HCT116 (cell line): ENCODE measurements at regions not wholly inside any gene's neighbourhood (a gene's known extent, or its start where the extent isn't known, plus 50 kb on each side); places are given as distances from the start of the nearest gene placed in this dataset.

Experiments used
- ATAC-seq: fragments of 200-7000 bp; cut with Tn5 transposase; 2 replicates; pipeline ENCODE4 v1.9.1; 2020; ENCODE audit warnings: mild to moderate bottlenecking, moderate library complexity
- BruUV-seq: library from RNA; stranded (reverse); fragments of 400-500 nt; replicated peaks from 2 replicates; lab custom pipeline; 2021; lab: Mats Ljungman, UMichigan
- CTCF ChIA-PET: fragments of 300-600 bp; sonication (Branson Sonifier 250); formaldehyde crosslinking; loops from one replicate; lab custom pipeline; 2021; ENCODE audit warnings: antibody characterized with exemption; lab: Charles Lee
- POLR2A ChIA-PET: fragments of 300-600, 350-600 bp; sonication (Branson Sonifier 250); formaldehyde crosslinking; loops from one replicate; lab custom pipeline; 2021; ENCODE audit warnings: antibody characterized with exemption; lab: Charles Lee
- RAD21 ChIA-PET, 2 experiments: fragments of 300-600 bp; sonication (Branson Sonifier 250); formaldehyde crosslinking; loops; one replicate each; lab custom pipeline; 2023; ENCODE audit warnings: low total read pairs in 2 of 2; ENCODE audit not compliant: uncharacterized antibody in 2 of 2, unreplicated experiment in 2 of 2, low non-redundant PET in 1 of 2; lab: Charles Lee
- DNase-seq: peaks from one replicate; pipeline ENCODE4 v3.0.0-alpha.2; 2010; ENCODE audit warnings: low read depth, low spot score
- H2AFZ ChIP-seq: fragments of 200-600 bp; shearing (Covaris generic), sonication (generic); 2 replicates; pipeline ENCODE4 v1.6.1; 2017; ENCODE audit warnings: low read depth, mixed run types, mixed read lengths, antibody characterized with exemption, low read length; ENCODE audit not compliant: poor library complexity, severe bottlenecking
- H3K27ac ChIP-seq: 2 replicates; pipeline ENCODE4 v1.5.1; 2012; ENCODE audit warnings: low read depth, low read length
- H3K27me3 ChIP-seq: fragments of 200-600 bp; sonication (generic); 2 replicates; pipeline ENCODE4 v1.6.1; 2016; ENCODE audit warnings: mixed run types, low read length, mixed read lengths; ENCODE audit not compliant: insufficient read depth
- H3K36me3 ChIP-seq, 2 experiments: fragments of 200-500 bp in 1 of 2; fragments of 200-600 bp in 1 of 2; sonication (Bioruptor generic) in 1 of 2; sonication (generic) in 1 of 2; 2 replicates each; pipeline versions ENCODE4 v1.5.1 to v1.6.1; 2014 to 2016; ENCODE audit warnings: low read length in 2 of 2, inconsistent platforms in 1 of 2, mixed read lengths in 1 of 2, mixed run types in 1 of 2; ENCODE audit not compliant: insufficient read depth in 2 of 2, control insufficient read depth in 1 of 2
- H3K4me1 ChIP-seq, 2 experiments: fragments of 200-600 bp in 1 of 2; sonication (generic) in 1 of 2; 2 replicates each; pipeline versions ENCODE4 v1.5.1 to v1.6.1; 2012 to 2017; ENCODE audit warnings: low read length in 2 of 2, inconsistent platforms in 1 of 2, mild to moderate bottlenecking in 1 of 2, mixed read lengths in 1 of 2, mixed run types in 1 of 2, moderate library complexity in 1 of 2; ENCODE audit not compliant: insufficient read depth in 2 of 2, control insufficient read depth in 1 of 2
- H3K4me2 ChIP-seq: fragments of 200-600 bp; sonication (generic); 2 replicates; pipeline ENCODE4 v1.6.1; 2017; ENCODE audit warnings: mixed run types, low read length, mixed read lengths
- H3K4me3 ChIP-seq, 2 experiments: fragments of 200-600 bp in 1 of 2; sonication (generic) in 1 of 2; replicated peaks in 1 of 2; 2 replicates each; pipeline ENCODE4 v1.5.1; 2011 to 2016; ENCODE audit warnings: low read length in 2 of 2, control low read depth in 1 of 2, low read depth in 1 of 2, mild to moderate bottlenecking in 1 of 2, mixed read lengths in 1 of 2, mixed run types in 1 of 2
- H3K79me2 ChIP-seq: fragments of 200-600 bp; sonication (generic); 2 replicates; pipeline ENCODE4 v1.6.1; 2017; ENCODE audit warnings: mild to moderate bottlenecking, mixed run types, low read length, moderate library complexity, mixed read lengths; ENCODE audit not compliant: insufficient read depth
- H3K9ac ChIP-seq: fragments of 200-600 bp; sonication (generic); 2 replicates; pipeline ENCODE4 v1.6.1; 2016; ENCODE audit warnings: low read length, mixed read lengths
- H3K9me2 ChIP-seq: fragments of 200-600 bp; sonication (generic), shearing (Covaris generic); 2 replicates; pipeline ENCODE4 v1.6.1; 2017; ENCODE audit warnings: mixed run types, mild to moderate bottlenecking, moderate library complexity; ENCODE audit not compliant: insufficient read depth
- H3K9me3 ChIP-seq, 2 experiments: fragments of 200-500 bp in 1 of 2; fragments of 200-600 bp in 1 of 2; sonication (Bioruptor generic) in 1 of 2; sonication (generic) in 1 of 2; 2 replicates each; pipeline ENCODE4 v1.6.1; 2014 to 2017; ENCODE audit warnings: low read length in 2 of 2, mixed read lengths in 2 of 2, inconsistent platforms in 1 of 2, low read depth in 1 of 2, mild to moderate bottlenecking in 1 of 2, mixed run types in 1 of 2, moderate library complexity in 1 of 2; ENCODE audit not compliant: control insufficient read depth in 1 of 2, insufficient read depth in 1 of 2
- H4K20me1 ChIP-seq: fragments of 200-600 bp; sonication (generic), shearing (Covaris generic); 2 replicates; pipeline ENCODE4 v1.6.1; 2017; ENCODE audit warnings: mixed run types, mild to moderate bottlenecking, moderate library complexity; ENCODE audit not compliant: insufficient read depth
- CBX3 ChIP-seq: IDR thresholded peaks from 2 replicates; pipeline ENCODE4 v1.6.1; 2012; ENCODE audit warnings: low read depth
- CTCF ChIP-seq, 3 experiments: fragments of 200-600 bp in 1 of 3; sonication (generic) in 1 of 3; IDR thresholded peaks in 2 of 3; conservative IDR thresholded peaks in 1 of 3; 2 replicates each; pipeline ENCODE4 v1.5.1; 2012 to 2017; ENCODE audit warnings: low read depth in 2 of 3, low read length in 2 of 3, antibody characterized with exemption in 1 of 3, borderline replicate concordance in 1 of 3, control low read depth in 1 of 3, mild to moderate bottlenecking in 1 of 3, mixed read lengths in 1 of 3, mixed run types in 1 of 3, moderate library complexity in 1 of 3; ENCODE audit not compliant: insufficient read depth in 1 of 3
- EGR1 ChIP-seq: IDR thresholded peaks from 2 replicates; pipeline ENCODE4 v1.6.1; 2012; ENCODE audit warnings: low read depth
- ELF1 ChIP-seq: IDR thresholded peaks from 2 replicates; pipeline ENCODE4 v1.6.1; 2012; ENCODE audit warnings: low read depth, borderline replicate concordance
- EZH2 ChIP-seq: fragments of 200-600 bp; sonication (generic); IDR thresholded peaks from 2 replicates; pipeline ENCODE4 v1.6.1; 2017; ENCODE audit warnings: antibody characterized with exemption, mixed run types
- EZH2phosphoT487 ChIP-seq: fragments of 200-600 bp; IDR thresholded peaks from 2 replicates; pipeline ENCODE4 v1.6.1; 2018; ENCODE audit warnings: antibody characterized with exemption, borderline replicate concordance
- FOSL1 ChIP-seq: IDR thresholded peaks from 2 replicates; pipeline ENCODE4 v1.6.1; 2012; ENCODE audit warnings: low read depth
- JUND ChIP-seq: IDR thresholded peaks from 2 replicates; pipeline ENCODE4 v1.6.1; 2012
- POLR2A ChIP-seq: IDR thresholded peaks from 2 replicates; pipeline ENCODE4 v1.7.0; 2011; ENCODE audit warnings: borderline replicate concordance; ENCODE audit not compliant: insufficient read depth, insufficient read length; ENCODE audit errors: extremely low read depth
- POLR2AphosphoS5 ChIP-seq: IDR thresholded peaks from 2 replicates; pipeline ENCODE4 v1.6.1; 2011; ENCODE audit warnings: mild to moderate bottlenecking, low read depth, low read length, moderate library complexity
- RAD21 ChIP-seq: IDR thresholded peaks from 2 replicates; pipeline ENCODE4 v1.6.1; 2012; ENCODE audit warnings: low read depth, mild to moderate bottlenecking
- REST ChIP-seq: IDR thresholded peaks from 2 replicates; pipeline ENCODE4 v1.6.1; 2012; ENCODE audit warnings: low read depth
- SIN3A ChIP-seq: IDR thresholded peaks from 2 replicates; pipeline ENCODE4 v1.6.1; 2012; ENCODE audit warnings: low read depth
- SP1 ChIP-seq: IDR thresholded peaks from 2 replicates; pipeline ENCODE4 v1.6.1; 2012; ENCODE audit warnings: low read depth
- TCF7L2 ChIP-seq: IDR thresholded peaks from 2 replicates; pipeline ENCODE4 v1.7.0; 2011; ENCODE audit warnings: borderline replicate concordance, inconsistent platforms; ENCODE audit not compliant: insufficient read depth, insufficient read length; ENCODE audit errors: extremely low read depth
- intact Hi-C: fragments of 100-400 bp; cut with micrococcal nuclease; formaldehyde crosslinking; loops from 2 replicates; pipeline ENCODE4 v1.10.0; 2022
- TF ChIP-seq, protein P1 (sequence below): IDR thresholded peaks from 2 replicates; pipeline ENCODE4 v1.6.1; 2012

- DNase-seq (no peak), ATAC-seq (no peak)
- Histone ChIP-seq H3K79me2 (no peaks in the 10 kb centered on the region), H4K20me1 (no peaks in the 10 kb centered on the region), H2AFZ (no peak overlapping the region), H3K9me3 (no peaks in the 10 kb centered on the region), H3K36me3 (no peaks in the 10 kb centered on the region), H3K9ac (no peak overlapping the region), H3K27ac (no peak overlapping the region), H3K9me2 (no peaks in the 10 kb centered on the region), H3K4me2 (no peak overlapping the region), H3K4me3 (no peak overlapping the region), H3K27me3 (no peaks in the 10 kb centered on the region), H3K4me1 (no peaks in the 10 kb centered on the region)
- ChIA-PET POLR2A (no interaction called here), RAD21 (no interaction called here), CTCF (no interaction called here)
- intact Hi-C loops: no loop called here
- TF ChIP-seq EZH2 (no peak), REST (no peak), EGR1 (no peak), SP1 (no peak), POLR2AphosphoS5 (no peak)
- TF ChIP-seq, protein P1, sequence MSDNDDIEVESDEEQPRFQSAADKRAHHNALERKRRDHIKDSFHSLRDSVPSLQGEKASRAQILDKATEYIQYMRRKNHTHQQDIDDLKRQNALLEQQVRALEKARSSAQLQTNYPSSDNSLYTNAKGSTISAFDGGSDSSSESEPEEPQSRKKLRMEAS: no peak
- BruUV-seq: no TSS peak
Observed at GRCh38 chr7:41420421-41420820, 282.5 kb downstream of the INHBA start.

- H3K4me2 ChIP-seq: no peak overlapping the region
- TF ChIP-seq JUND: no peak
- no peak for TF ChIP-seq ELF1
- no peak for TF ChIP-seq CTCF (IDR thresholded peaks at IDR 0.05 in 2 of 3, conservative IDR thresholded peaks at IDR 0.05 in 1 of 3; ENCODE audit: borderline replicate concordance in 1 of 3, insufficient read depth in 1 of 3, low read depth in 2 of 3, low read length in 2 of 3)
- no peak for TF ChIP-seq EZH2phosphoT487
- TF ChIP-seq CBX3: no peak
- no peak for TF ChIP-seq RAD21
- no peak for TF ChIP-seq POLR2A
- TF ChIP-seq TCF7L2: no peak
- TF ChIP-seq SIN3A: no peak
- TF ChIP-seq FOSL1: no peak
- TF ChIP-seq, all 23 proteins: peak for 0
- DNase-seq (no peak), ATAC-seq (no peak)
- CTCF ChIA-PET: no interaction called here
- Histone ChIP-seq H3K79me2 (no peaks in the 10 kb centered on the region), H3K27me3 (no peaks in the 10 kb centered on the region), H3K36me3 (no peaks in the 10 kb centered on the region), H3K4me3 (no peak overlapping the region), H3K4me1 (no peaks in the 10 kb centered on the region), H3K9ac (no peak overlapping the region), H4K20me1 (no peaks in the 10 kb centered on the region), H3K27ac (no peak overlapping the region), H3K9me2 (no peaks in the 10 kb centered on the region), H3K9me3 (no peaks in the 10 kb centered on the region), H2AFZ (no peak overlapping the region)
- POLR2A ChIA-PET: no interaction called here
- BruUV-seq: no TSS peak
- intact Hi-C loops: no loop called here
- RAD21 ChIA-PET: no interaction called here
Observed at GRCh38 chr7:41418337-41418736, 284.6 kb downstream of the INHBA start.
